Neural progenitor cell (in vitro differentiated cells): ENCODE measurements at regions not wholly inside any gene's neighbourhood (a gene's known extent, or its start where the extent isn't known, plus 50 kb on each side); places are given as distances from the start of the nearest gene placed in this dataset.

Experiments used
- DNase-seq: peaks from one replicate; pipeline ENCODE4 v3.0.0-alpha.2; 2016; ENCODE audit warnings: low spot score
- H2AFZ ChIP-seq: fragments of 200-600 bp; sonication (generic); replicated peaks from 2 replicates; pipeline ENCODE4 v1.6.1; 2016; ENCODE audit warnings: antibody characterized with exemption
- H3F3A ChIP-seq: fragments of 200-600 bp; sonication (generic); 2 replicates; pipeline ENCODE4 v1.6.1; 2016; ENCODE audit warnings: antibody characterized with exemption, low read depth
- H3K27ac ChIP-seq: fragments of 200-600 bp; sonication (generic); 2 replicates; pipeline ENCODE4 v1.5.1; 2016; ENCODE audit warnings: mild to moderate bottlenecking
- H3K27me3 ChIP-seq: fragments of 200-600 bp; sonication (generic); 2 replicates; pipeline ENCODE4 v1.6.1; 2016; ENCODE audit warnings: mild to moderate bottlenecking, moderate library complexity
- H3K36me3 ChIP-seq: fragments of 200-600 bp; sonication (generic); 2 replicates; pipeline ENCODE4 v1.5.1; 2016
- H3K4me1 ChIP-seq: fragments of 200-600 bp; sonication (generic); 2 replicates; pipeline ENCODE4 v1.6.1; 2016; ENCODE audit warnings: mixed run types
- H3K4me2 ChIP-seq: fragments of 200-600 bp; sonication (generic); 2 replicates; pipeline ENCODE4 v1.6.1; 2016
- H3K4me3 ChIP-seq: fragments of 200-600 bp; sonication (generic); 2 replicates; pipeline ENCODE4 v1.5.1; 2016
- H3K79me2 ChIP-seq: fragments of 200-600 bp; sonication (generic); 2 replicates; pipeline ENCODE4 v1.6.1; 2016; ENCODE audit warnings: low read depth
- H3K9ac ChIP-seq: fragments of 200-600 bp; sonication (generic); 2 replicates; pipeline ENCODE4 v1.6.1; 2016
- H3K9me3 ChIP-seq: fragments of 200-600 bp; sonication (generic); 2 replicates; pipeline ENCODE4 v1.5.1; 2016; ENCODE audit warnings: low read depth
- H4K20me1 ChIP-seq: fragments of 200-600 bp; sonication (generic); 2 replicates; pipeline ENCODE4 v1.6.1; 2016; ENCODE audit warnings: low read depth
- H3K27ac Mint-ChIP-seq: 3 replicates; pipeline ENCODE4 v1.8.0; 2021; ENCODE audit warnings: mixed read lengths
- H3K27me3 Mint-ChIP-seq: 2 replicates; pipeline ENCODE4 v1.8.0; 2022; ENCODE audit warnings: low read depth, mild to moderate bottlenecking, inconsistent platforms, moderate library complexity, mixed read lengths; ENCODE audit not compliant: insufficient read depth
- H3K36me3 Mint-ChIP-seq: 3 replicates; pipeline ENCODE4 v1.8.0; 2021; ENCODE audit warnings: mixed read lengths
- H3K4me1 Mint-ChIP-seq: 3 replicates; pipeline ENCODE4 v1.8.0; 2021; ENCODE audit warnings: mixed read lengths
- H3K4me3 Mint-ChIP-seq: 3 replicates; pipeline ENCODE4 v1.8.0; 2021; ENCODE audit warnings: mild to moderate bottlenecking, moderate library complexity, mixed read lengths
- H3K9me3 Mint-ChIP-seq: 3 replicates; pipeline ENCODE4 v1.8.0; 2020; ENCODE audit warnings: mixed read lengths
- CTCF ChIP-seq: fragments of 200-600 bp; sonication (generic); IDR thresholded peaks from 2 replicates; pipeline ENCODE4 v1.5.1; 2017; ENCODE audit warnings: antibody characterized with exemption, mild to moderate bottlenecking
- EZH2 ChIP-seq: fragments of 200-600 bp; sonication (generic); IDR thresholded peaks from 2 replicates; pipeline ENCODE4 v1.6.1; 2017; ENCODE audit warnings: antibody characterized with exemption, mild to moderate bottlenecking, moderate library complexity
- EZH2phosphoT487 ChIP-seq: fragments of 200-600 bp; sonication (generic); IDR thresholded peaks from 2 replicates; pipeline ENCODE4 v1.6.1; 2017; ENCODE audit warnings: antibody characterized with exemption

- Histone ChIP-seq H4K20me1 (no peaks in the 10 kb centered on the region), H3K9ac (no peak overlapping the region), H3K79me2 (no peaks in the 10 kb centered on the region), H3K9me3 (peaks cover 8% of the 10 kb centered on the region), H3K27me3 (no peaks in the 10 kb centered on the region), H3K36me3 (no peaks in the 10 kb centered on the region), H2AFZ (no peak overlapping the region), H3K4me1 (no peaks in the 10 kb centered on the region), H3K27ac (no peak overlapping the region), H3K4me2 (no peak overlapping the region), H3F3A (no peaks in the 10 kb centered on the region), H3K4me3 (no peak overlapping the region)
- Mint-ChIP-seq H3K36me3 (no peaks in the 10 kb centered on the region), H3K4me1 (no peaks in the 10 kb centered on the region), H3K9me3 (peaks cover 30% of the 10 kb centered on the region), H3K4me3 (no peak overlapping the region), H3K27me3 (peaks cover 2% of the 10 kb centered on the region), H3K27ac (no peak overlapping the region)
- TF ChIP-seq CTCF (no peak), EZH2 (no peak), EZH2phosphoT487 (no peak)
- DNase-seq, result no peak
These were observed 292.0 kb upstream of the TNRC6C start for GRCh38 chr17:77666462-77666861.

- Histone ChIP-seq H2AFZ (no peak overlapping the region), H4K20me1 (no peaks in the 10 kb centered on the region), H3K4me2 (no peak overlapping the region), H3K4me3 (no peak overlapping the region), H3K4me1 (no peaks in the 10 kb centered on the region), H3K27me3 (no peaks in the 10 kb centered on the region), H3K36me3 (no peaks in the 10 kb centered on the region), H3K27ac (no peak overlapping the region), H3K9ac (no peak overlapping the region), H3K79me2 (no peaks in the 10 kb centered on the region), H3F3A (no peaks in the 10 kb centered on the region), H3K9me3 (peaks cover 8% of the 10 kb centered on the region)
- Mint-ChIP-seq H3K27ac (no peak overlapping the region), H3K4me3 (no peak overlapping the region), H3K4me1 (no peaks in the 10 kb centered on the region), H3K9me3 (peaks cover 30% of the 10 kb centered on the region), H3K27me3 (peaks cover 2% of the 10 kb centered on the region), H3K36me3 (no peaks in the 10 kb centered on the region)
- DNase-seq, result no peak
- TF ChIP-seq EZH2 (no peak), EZH2phosphoT487 (no peak), CTCF (no peak)
These were observed 291.6 kb upstream of the TNRC6C start for GRCh38 chr17:77666881-77667395.

GRCh38 chr17:77667478-77667877, 291.0 kb upstream of the TNRC6C start:
- Histone ChIP-seq H3K27ac (no peak overlapping the region), H2AFZ (no peak overlapping the region), H3K79me2 (no peaks in the 10 kb centered on the region), H4K20me1 (no peaks in the 10 kb centered on the region), H3K4me3 (no peak overlapping the region), H3K9me3 (peaks cover 8% of the 10 kb centered on the region), H3K27me3 (no peaks in the 10 kb centered on the region), H3K36me3 (no peaks in the 10 kb centered on the region), H3K4me1 (no peaks in the 10 kb centered on the region), H3K9ac (no peak overlapping the region), H3K4me2 (no peak overlapping the region), H3F3A (no peaks in the 10 kb centered on the region)
- H3K27ac Mint-ChIP-seq, result no peak overlapping the region
- no peaks in the 10 kb centered on the region for H3K36me3 Mint-ChIP-seq
- H3K9me3 Mint-ChIP-seq, result peaks cover 27% of the 10 kb centered on the region
- no peak for DNase-seq
- H3K4me1 Mint-ChIP-seq, result no peaks in the 10 kb centered on the region
- H3K27me3 Mint-ChIP-seq, result peaks cover 2% of the 10 kb centered on the region
- no peak overlapping the region for H3K4me3 Mint-ChIP-seq
- no peak for TF ChIP-seq EZH2
- TF ChIP-seq EZH2phosphoT487, result no peak
- TF ChIP-seq CTCF, result no peak
